ENCODE measurements at regions not wholly inside any gene's neighbourhood (a gene's known extent, or its start where the extent isn't known, plus 50 kb on each side); places are given as distances from the start of the nearest gene placed in this dataset.

GRCh38 chr4:123600987-123601904 is 204.7 kb downstream of the SPRY1 start:
- no peak for DNase-seq (ENCODE audit: low spot score)

- no peak for DNase-seq (ENCODE audit: low spot score)
These were observed 205.4 kb downstream of the SPRY1 start for GRCh38 chr4:123602007-123602406.

- no peak for DNase-seq (ENCODE audit: low spot score)
These were observed 206.6 kb downstream of the SPRY1 start for GRCh38 chr4:123603165-123603564.

- peak; percentile 18 for DNase-seq (ENCODE audit: low spot score)
These were observed 209.2 kb downstream of the SPRY1 start for GRCh38 chr4:123605797-123606196.

- DNase-seq (ENCODE audit: low spot score), result no peak
These were observed 209.7 kb downstream of the SPRY1 start for GRCh38 chr4:123606336-123606735.

GRCh38 chr4:123606946-123607542 is 210.4 kb downstream of the SPRY1 start:
- no peak for DNase-seq (ENCODE audit: low spot score)

- DNase-seq (ENCODE audit: low spot score), result no peak
These were observed 213.2 kb downstream of the SPRY1 start for GRCh38 chr4:123609829-123610228.

GRCh38 chr4:123613586-123614344 is 217.2 kb downstream of the SPRY1 start:
- DNase-seq (ENCODE audit: low spot score), result no peak

- DNase-seq (ENCODE audit: low spot score), result no peak
These were observed 219.3 kb downstream of the SPRY1 start for GRCh38 chr4:123615901-123616300.

GRCh38 chr4:123616951-123617461 is 220.4 kb downstream of the SPRY1 start:
- DNase-seq (ENCODE audit: low spot score), result peak; percentile 66

GRCh38 chr4:123617791-123618190 is 221.2 kb downstream of the SPRY1 start:
- no peak for DNase-seq (ENCODE audit: low spot score)

- DNase-seq (ENCODE audit: low spot score), result no peak
These were observed 222.0 kb downstream of the SPRY1 start for GRCh38 chr4:123618606-123619005.

- no peak for DNase-seq (ENCODE audit: low spot score)
These were observed 222.7 kb downstream of the SPRY1 start for GRCh38 chr4:123619326-123619725.

- DNase-seq (ENCODE audit: low spot score), result no peak
These were observed 223.3 kb downstream of the SPRY1 start for GRCh38 chr4:123619895-123620294.

- DNase-seq (ENCODE audit: low spot score), result no peak
These were observed 224.6 kb downstream of the SPRY1 start for GRCh38 chr4:123621072-123621705.

- no peak for DNase-seq (ENCODE audit: low spot score)
These were observed 226.0 kb downstream of the SPRY1 start for GRCh38 chr4:123622572-123622971.

- no peak for DNase-seq (ENCODE audit: low spot score)
These were observed 227.0 kb downstream of the SPRY1 start for GRCh38 chr4:123623611-123624010.

- DNase-seq (ENCODE audit: low spot score), result no peak
These were observed 228.4 kb downstream of the SPRY1 start for GRCh38 chr4:123624959-123625358.

- DNase-seq (ENCODE audit: low spot score), result no peak
These were observed 231.7 kb downstream of the SPRY1 start for GRCh38 chr4:123628288-123628687.

GRCh38 chr4:123631786-123632692 is 235.4 kb downstream of the SPRY1 start:
- no peak for DNase-seq (ENCODE audit: low spot score)

GRCh38 chr4:123632693-123633030 is 236.1 kb downstream of the SPRY1 start:
- no peak for DNase-seq (ENCODE audit: low spot score)

Measured in NAMALWA (cell line).